ENCODE measurements at regions not wholly inside any gene's neighbourhood (a gene's known extent, or its start where the extent isn't known, plus 50 kb on each side); places are given as distances from the start of the nearest gene placed in this dataset.

DNA sequence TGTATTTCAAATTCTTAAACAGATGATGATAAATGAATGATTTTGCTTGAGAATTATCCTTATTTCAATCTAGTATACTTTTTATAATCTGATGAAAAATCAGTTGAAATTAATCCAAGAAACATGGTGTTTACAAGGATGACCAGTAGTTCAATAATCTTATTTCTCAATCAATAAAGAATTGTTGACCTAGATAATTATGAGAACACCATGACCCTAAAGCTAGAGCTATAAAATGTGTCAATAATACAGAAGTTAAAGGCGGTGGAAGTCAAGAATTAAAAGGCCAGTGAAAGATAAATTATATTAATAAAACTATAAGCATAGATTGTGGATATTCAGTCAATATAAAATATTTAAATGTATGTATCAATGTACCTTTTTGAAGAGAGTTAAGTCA is 667.4 kb upstream of the GCFC2 start:
- DNase-seq, result no peak
- no peaks in the 10 kb centered on the region for H3K27me3 ChIP-seq (ENCODE audit: insufficient read depth, low read depth, severe bottlenecking)
- no peaks in the 10 kb centered on the region for H3K36me3 ChIP-seq
- no peak overlapping the region for H3K4me3 ChIP-seq (ENCODE audit: low read depth, low read length)
- TF ChIP-seq, protein P1, sequence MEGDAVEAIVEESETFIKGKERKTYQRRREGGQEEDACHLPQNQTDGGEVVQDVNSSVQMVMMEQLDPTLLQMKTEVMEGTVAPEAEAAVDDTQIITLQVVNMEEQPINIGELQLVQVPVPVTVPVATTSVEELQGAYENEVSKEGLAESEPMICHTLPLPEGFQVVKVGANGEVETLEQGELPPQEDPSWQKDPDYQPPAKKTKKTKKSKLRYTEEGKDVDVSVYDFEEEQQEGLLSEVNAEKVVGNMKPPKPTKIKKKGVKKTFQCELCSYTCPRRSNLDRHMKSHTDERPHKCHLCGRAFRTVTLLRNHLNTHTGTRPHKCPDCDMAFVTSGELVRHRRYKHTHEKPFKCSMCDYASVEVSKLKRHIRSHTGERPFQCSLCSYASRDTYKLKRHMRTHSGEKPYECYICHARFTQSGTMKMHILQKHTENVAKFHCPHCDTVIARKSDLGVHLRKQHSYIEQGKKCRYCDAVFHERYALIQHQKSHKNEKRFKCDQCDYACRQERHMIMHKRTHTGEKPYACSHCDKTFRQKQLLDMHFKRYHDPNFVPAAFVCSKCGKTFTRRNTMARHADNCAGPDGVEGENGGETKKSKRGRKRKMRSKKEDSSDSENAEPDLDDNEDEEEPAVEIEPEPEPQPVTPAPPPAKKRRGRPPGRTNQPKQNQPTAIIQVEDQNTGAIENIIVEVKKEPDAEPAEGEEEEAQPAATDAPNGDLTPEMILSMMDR (IDR thresholded peaks at IDR 0.05; ENCODE audit: low read depth, low read length), result no peak
- H3K27ac ChIP-seq, result no peak overlapping the region
- H3K9me3 ChIP-seq (ENCODE audit: severe bottlenecking), result no peaks in the 10 kb centered on the region

DNA sequence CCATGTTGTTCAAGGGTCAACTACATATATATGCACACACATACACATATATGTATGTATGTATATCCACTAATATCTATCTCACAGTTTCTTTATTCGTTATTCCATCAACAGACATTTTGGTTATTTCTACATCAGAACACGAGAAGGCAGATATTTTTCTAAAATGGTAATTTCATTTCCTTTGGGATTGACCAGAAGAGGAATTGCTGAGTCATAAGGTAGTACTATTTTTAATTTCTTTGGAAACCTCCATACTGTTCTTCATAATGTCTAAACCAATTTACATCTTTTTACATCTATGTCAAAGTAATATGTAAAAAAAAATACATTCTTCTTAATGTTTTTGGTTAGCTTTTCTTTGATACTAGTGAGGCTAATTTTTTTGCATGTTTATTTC is 630.7 kb upstream of the GCFC2 start:
- Histone ChIP-seq H3K27ac (no peak overlapping the region), H3K27me3 (ENCODE audit: insufficient read depth, low read depth, severe bottlenecking) (no peaks in the 10 kb centered on the region), H3K4me3 (ENCODE audit: low read depth, low read length) (no peak overlapping the region), H3K36me3 (no peaks in the 10 kb centered on the region), H3K9me3 (ENCODE audit: severe bottlenecking) (no peaks in the 10 kb centered on the region)
- no peak for DNase-seq
- TF ChIP-seq, protein P1 (IDR thresholded peaks at IDR 0.05; ENCODE audit: low read depth, low read length), result no peak

DNA sequence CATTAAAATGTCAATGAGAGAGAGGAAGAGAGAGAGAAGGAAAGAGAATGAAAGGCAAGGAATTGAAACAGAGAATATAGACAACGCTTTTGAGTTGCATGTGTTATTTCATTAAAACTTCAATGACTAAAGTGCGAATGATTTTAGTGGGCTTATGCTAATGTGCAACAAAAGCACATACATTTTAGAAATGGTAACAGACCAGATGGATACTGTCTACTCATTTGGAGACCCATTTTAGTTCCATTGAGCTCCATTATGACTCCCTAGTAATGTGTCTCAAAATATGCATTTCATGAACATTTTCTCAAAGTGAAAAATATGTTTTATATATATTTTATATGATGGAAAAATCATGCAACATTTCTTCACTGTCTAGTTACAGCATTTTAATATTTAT is 622.2 kb upstream of the GCFC2 start:
- TF ChIP-seq, protein P1 (IDR thresholded peaks at IDR 0.05; ENCODE audit: low read depth, low read length), result no peak
- no peaks in the 10 kb centered on the region for H3K36me3 ChIP-seq
- no peak for DNase-seq
- H3K27ac ChIP-seq, result no peak overlapping the region
- no peak overlapping the region for H3K4me3 ChIP-seq (ENCODE audit: low read depth, low read length)
- no peaks in the 10 kb centered on the region for H3K9me3 ChIP-seq (ENCODE audit: severe bottlenecking)
- no peaks in the 10 kb centered on the region for H3K27me3 ChIP-seq (ENCODE audit: insufficient read depth, low read depth, severe bottlenecking)

- TF ChIP-seq, protein P1 (IDR thresholded peaks at IDR 0.05; ENCODE audit: low read depth, low read length), result no peak
- Histone ChIP-seq H3K27me3 (ENCODE audit: insufficient read depth, low read depth, severe bottlenecking) (no peaks in the 10 kb centered on the region), H3K36me3 (no peaks in the 10 kb centered on the region), H3K9me3 (ENCODE audit: severe bottlenecking) (no peaks in the 10 kb centered on the region), H3K4me3 (ENCODE audit: low read depth, low read length) (no peak overlapping the region), H3K27ac (no peak overlapping the region)
- no peak for DNase-seq
Measured at GRCh38 chr2:76330865-76331264, 620.1 kb upstream of the GCFC2 start.

DNA sequence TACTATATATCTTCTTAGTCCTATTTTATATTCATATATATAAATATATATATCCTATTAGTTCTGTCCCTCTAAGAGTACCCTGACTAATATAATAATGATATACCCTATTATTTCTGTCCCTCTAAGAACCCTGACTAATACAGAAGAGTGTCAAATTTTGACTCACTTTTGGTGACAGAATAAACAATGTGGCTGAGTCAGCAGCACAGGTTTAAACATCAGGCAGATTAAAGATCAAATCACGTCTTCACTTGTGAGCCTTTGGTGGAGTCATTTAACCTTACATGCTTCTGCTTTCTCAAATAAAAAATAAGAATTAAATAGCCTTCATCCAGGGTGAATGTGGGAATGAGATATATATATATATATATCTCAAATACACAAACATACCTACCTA is 615.9 kb upstream of the GCFC2 start:
- H3K4me3 ChIP-seq (ENCODE audit: low read depth, low read length), result no peak overlapping the region
- DNase-seq, result no peak
- TF ChIP-seq, protein P1 (IDR thresholded peaks at IDR 0.05; ENCODE audit: low read depth, low read length), result no peak
- no peaks in the 10 kb centered on the region for H3K9me3 ChIP-seq (ENCODE audit: severe bottlenecking)
- no peak overlapping the region for H3K27ac ChIP-seq
- H3K27me3 ChIP-seq (ENCODE audit: insufficient read depth, low read depth, severe bottlenecking), result no peaks in the 10 kb centered on the region
- H3K36me3 ChIP-seq, result no peaks in the 10 kb centered on the region

DNA sequence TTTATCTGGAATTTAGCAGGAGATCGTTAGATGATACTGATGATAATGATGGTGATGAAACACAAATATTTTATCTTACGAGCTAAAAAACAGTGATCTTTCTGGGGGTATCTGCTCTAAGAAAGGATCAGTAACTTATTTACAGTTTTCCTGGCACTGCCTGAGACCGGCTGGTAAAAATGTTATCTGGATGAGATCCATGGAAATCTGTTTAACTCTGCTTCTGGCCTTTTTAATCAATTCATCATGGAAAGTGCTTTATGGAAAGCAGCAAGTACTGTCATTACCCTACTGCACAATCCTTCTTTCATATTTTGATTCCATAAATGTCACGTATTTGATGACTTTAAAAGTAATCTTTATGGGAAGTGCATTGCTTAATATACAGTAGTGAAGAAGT is 612.7 kb upstream of the GCFC2 start:
- no peaks in the 10 kb centered on the region for H3K9me3 ChIP-seq (ENCODE audit: severe bottlenecking)
- DNase-seq, result no peak
- H3K27me3 ChIP-seq (ENCODE audit: insufficient read depth, low read depth, severe bottlenecking), result no peaks in the 10 kb centered on the region
- H3K27ac ChIP-seq, result no peak overlapping the region
- H3K36me3 ChIP-seq, result no peaks in the 10 kb centered on the region
- TF ChIP-seq, protein P1 (IDR thresholded peaks at IDR 0.05; ENCODE audit: low read depth, low read length), result no peak
- no peak overlapping the region for H3K4me3 ChIP-seq (ENCODE audit: low read depth, low read length)
